Mesothelial cell of epicardium (in vitro differentiated cells): ENCODE measurements at regions not wholly inside any gene's neighbourhood (a gene's known extent, or its start where the extent isn't known, plus 50 kb on each side); places are given as distances from the start of the nearest gene placed in this dataset.

Experiments
- DNase-seq, 2 experiments: peaks; one replicate each; pipeline ENCODE4 v3.0.0; 2021; ENCODE audit warnings: low spot score in 2 of 2; ENCODE audit not compliant: unreplicated experiment in 2 of 2
- H3K27ac Mint-ChIP-seq: 2 replicates; pipeline ENCODE4 v1.8.0; 2021; ENCODE audit warnings: mixed read lengths
- H3K27me3 Mint-ChIP-seq: 2 replicates; pipeline ENCODE4 v1.8.0; 2021; ENCODE audit warnings: low read depth, mixed read lengths
- H3K36me3 Mint-ChIP-seq: 2 replicates; pipeline ENCODE4 v1.8.0; 2021; ENCODE audit warnings: mixed read lengths
- H3K4me1 Mint-ChIP-seq: 2 replicates; pipeline ENCODE4 v1.8.0; 2021; ENCODE audit warnings: mixed read lengths
- H3K4me3 Mint-ChIP-seq: 2 replicates; pipeline ENCODE4 v1.8.0; 2021; ENCODE audit warnings: mild to moderate bottlenecking, moderate library complexity, mixed read lengths
- H3K9me3 Mint-ChIP-seq: 2 replicates; pipeline ENCODE4 v1.8.0; 2021; ENCODE audit warnings: mixed read lengths
- CTCF ChIP-seq: fragments of 200-600 bp; sonication (generic); IDR thresholded peaks from one replicate; pipeline ENCODE4 v1.5.0; 2021; ENCODE audit warnings: antibody characterized with exemption; ENCODE audit not compliant: unreplicated experiment

GRCh38 chr6:8879334-8879733, 444.0 kb upstream of the SLC35B3 start:
- no peaks in the 10 kb centered on the region for H3K4me1 Mint-ChIP-seq
- peaks cover 2% of the 10 kb centered on the region for H3K27me3 Mint-ChIP-seq
- H3K27ac Mint-ChIP-seq, result no peak overlapping the region
- no peak overlapping the region for H3K4me3 Mint-ChIP-seq
- TF ChIP-seq CTCF, result no peak
- DNase-seq, result no peak
- H3K9me3 Mint-ChIP-seq, result no peaks in the 10 kb centered on the region
- H3K36me3 Mint-ChIP-seq, result no peaks in the 10 kb centered on the region

GRCh38 chr6:8875986-8876385, 440.6 kb upstream of the SLC35B3 start:
- TF ChIP-seq CTCF, result no peak
- Mint-ChIP-seq H3K36me3 (no peaks in the 10 kb centered on the region), H3K27me3 (peaks cover 2% of the 10 kb centered on the region), H3K4me1 (peaks cover 11% of the 10 kb centered on the region), H3K9me3 (no peaks in the 10 kb centered on the region), H3K27ac (no peak overlapping the region), H3K4me3 (no peak overlapping the region)
- no peak for DNase-seq

GRCh38 chr6:8872589-8872988, 437.2 kb upstream of the SLC35B3 start:
- no peak for DNase-seq
- H3K4me1 Mint-ChIP-seq, result peaks cover 11% of the 10 kb centered on the region
- no peaks in the 10 kb centered on the region for H3K9me3 Mint-ChIP-seq
- H3K27ac Mint-ChIP-seq, result no peak overlapping the region
- H3K36me3 Mint-ChIP-seq, result no peaks in the 10 kb centered on the region
- H3K4me3 Mint-ChIP-seq, result no peak overlapping the region
- no peak for TF ChIP-seq CTCF
- H3K27me3 Mint-ChIP-seq, result peaks cover 6% of the 10 kb centered on the region

- Mint-ChIP-seq H3K9me3 (no peaks in the 10 kb centered on the region), H3K27me3 (peaks cover 4% of the 10 kb centered on the region), H3K36me3 (no peaks in the 10 kb centered on the region), H3K4me1 (peaks cover 8% of the 10 kb centered on the region), H3K27ac (no peak overlapping the region), H3K4me3 (no peak overlapping the region)
- no peak for TF ChIP-seq CTCF
- DNase-seq, result no peak
Observed at GRCh38 chr6:8865451-8865850, 430.1 kb upstream of the SLC35B3 start.

GRCh38 chr6:8860671-8861070, 425.3 kb upstream of the SLC35B3 start:
- no peak overlapping the region for H3K4me3 Mint-ChIP-seq
- H3K9me3 Mint-ChIP-seq, result no peaks in the 10 kb centered on the region

More at GRCh38 chr6:8860671-8861070, 425.3 kb upstream of the SLC35B3 start:
- Mint-ChIP-seq H3K27me3 (no peaks in the 10 kb centered on the region), H3K36me3 (no peaks in the 10 kb centered on the region), H3K27ac (no peak overlapping the region), H3K4me1 (peaks cover 8% of the 10 kb centered on the region)
- no peak for DNase-seq
- TF ChIP-seq CTCF, result no peak
